Stomach (tissue), 4 donors: ENCODE measurements at regions not wholly inside any gene's neighbourhood (a gene's known extent, or its start where the extent isn't known, plus 50 kb on each side); places are given as distances from the start of the nearest gene placed in this dataset.

Experiments
- EP300 ChIP-seq: sonication (generic); formaldehyde crosslinking; IDR thresholded peaks from one replicate; pipeline ENCODE4 v1.6.1; 2017; ENCODE audit warnings: antibody characterized with exemption
- POLR2A ChIP-seq, 4 donors: fragments of 450-650 bp; IDR thresholded peaks; one replicate each; pipeline ENCODE4 v1.6.1; 2016; ENCODE audit warnings: antibody characterized with exemption in 4 of 4, control low read depth in 2 of 4, mild to moderate bottlenecking in 1 of 4, moderate library complexity in 1 of 4
- POLR2AphosphoS5 ChIP-seq, 3 donors: sonication (generic); formaldehyde crosslinking; IDR thresholded peaks; one replicate each; pipeline ENCODE4 v1.6.1; 2016; ENCODE audit warnings: antibody characterized with exemption in 3 of 3
- TF ChIP-seq, protein P1 (sequence below), 7 experiments: fragments of 450-650 bp in 4 of 7; fragments of 200-600 bp in 3 of 7; sonication (generic) in 3 of 7; IDR thresholded peaks; one replicate each; pipeline ENCODE4 v1.5.1; 2016 to 2019; ENCODE audit warnings: antibody characterized with exemption in 7 of 7, control low read depth in 2 of 7, mild to moderate bottlenecking in 1 of 7

DNA sequence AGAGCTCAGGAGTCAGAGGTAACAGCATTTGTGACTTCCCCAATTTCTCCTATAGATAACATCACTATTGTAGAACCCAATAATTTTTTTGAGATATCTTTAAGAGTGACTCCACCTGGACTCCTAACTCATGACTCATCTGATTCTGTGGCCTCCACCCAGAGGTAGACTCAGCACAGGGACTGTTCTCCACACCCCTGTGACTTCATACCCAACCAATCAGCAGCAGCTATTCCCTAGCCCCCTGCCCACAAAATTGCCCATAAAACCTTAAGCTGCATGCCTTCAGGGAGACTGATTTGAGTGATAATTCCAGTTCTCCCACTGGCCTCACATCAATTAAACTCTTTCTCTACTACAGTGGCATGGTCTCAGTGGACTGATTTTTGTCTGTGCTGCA, 475.4 kb upstream of the FAT3 start:
- TF ChIP-seq POLR2AphosphoS5 (IDR thresholded peaks at IDR 0.05) (no peak), POLR2A (IDR thresholded peaks at IDR 0.05) (no peak), EP300 (no peak)
- TF ChIP-seq, protein P1, sequence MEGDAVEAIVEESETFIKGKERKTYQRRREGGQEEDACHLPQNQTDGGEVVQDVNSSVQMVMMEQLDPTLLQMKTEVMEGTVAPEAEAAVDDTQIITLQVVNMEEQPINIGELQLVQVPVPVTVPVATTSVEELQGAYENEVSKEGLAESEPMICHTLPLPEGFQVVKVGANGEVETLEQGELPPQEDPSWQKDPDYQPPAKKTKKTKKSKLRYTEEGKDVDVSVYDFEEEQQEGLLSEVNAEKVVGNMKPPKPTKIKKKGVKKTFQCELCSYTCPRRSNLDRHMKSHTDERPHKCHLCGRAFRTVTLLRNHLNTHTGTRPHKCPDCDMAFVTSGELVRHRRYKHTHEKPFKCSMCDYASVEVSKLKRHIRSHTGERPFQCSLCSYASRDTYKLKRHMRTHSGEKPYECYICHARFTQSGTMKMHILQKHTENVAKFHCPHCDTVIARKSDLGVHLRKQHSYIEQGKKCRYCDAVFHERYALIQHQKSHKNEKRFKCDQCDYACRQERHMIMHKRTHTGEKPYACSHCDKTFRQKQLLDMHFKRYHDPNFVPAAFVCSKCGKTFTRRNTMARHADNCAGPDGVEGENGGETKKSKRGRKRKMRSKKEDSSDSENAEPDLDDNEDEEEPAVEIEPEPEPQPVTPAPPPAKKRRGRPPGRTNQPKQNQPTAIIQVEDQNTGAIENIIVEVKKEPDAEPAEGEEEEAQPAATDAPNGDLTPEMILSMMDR (IDR thresholded peaks at IDR 0.05), result no peak
